Mesendoderm (in vitro differentiated cells): ENCODE measurements at regions not wholly inside any gene's neighbourhood (a gene's known extent, or its start where the extent isn't known, plus 50 kb on each side); places are given as distances from the start of the nearest gene placed in this dataset.
A peak's percentile ranks its signal among the peaks of the same experiment; 100 is the strongest.
"Not testable (repeated sequence)": the region's sequence is repeated elsewhere in the genome, so short reads cannot be mapped to it uniquely, and the experiment has no call there.

Experiments
- DNase-seq: peaks from one replicate; pipeline ENCODE4 v3.0.0; 2013
- H2AK5ac ChIP-seq: 2 replicates; pipeline ENCODE4 v1.6.1; 2013; ENCODE audit warnings: low read length, inconsistent platforms
- H2BK120ac ChIP-seq: 2 replicates; pipeline ENCODE4 v1.6.1; 2013; ENCODE audit warnings: low read depth, mild to moderate bottlenecking, low read length, moderate library complexity, mixed read lengths
- H2BK15ac ChIP-seq: replicated peaks from 2 replicates; pipeline ENCODE4 v1.6.1; 2013; ENCODE audit warnings: low read depth, mild to moderate bottlenecking, moderate library complexity
- H2BK5ac ChIP-seq: 2 replicates; pipeline ENCODE4 v1.6.1; 2013; ENCODE audit warnings: low read length, inconsistent platforms
- H3K18ac ChIP-seq: 2 replicates; pipeline ENCODE4 v1.6.1; 2013; ENCODE audit warnings: mild to moderate bottlenecking, low read length, mixed read lengths
- H3K23ac ChIP-seq: one replicate; pipeline ENCODE4 v1.6.1; 2013; ENCODE audit warnings: low read length
- H3K27ac ChIP-seq: 2 replicates; pipeline ENCODE4 v1.5.1; 2013; ENCODE audit warnings: low read depth, mild to moderate bottlenecking, inconsistent platforms, low read length, moderate library complexity
- H3K27me3 ChIP-seq: 2 replicates; pipeline ENCODE4 v1.6.1; 2013; ENCODE audit warnings: low read length, control low read depth, mild to moderate bottlenecking, inconsistent platforms; ENCODE audit not compliant: insufficient read depth, poor library complexity
- H3K36me3 ChIP-seq: 2 replicates; pipeline ENCODE4 v1.6.1; 2013; ENCODE audit warnings: low read length, inconsistent platforms; ENCODE audit not compliant: control insufficient read depth, insufficient read depth
- H3K4ac ChIP-seq: one replicate; pipeline ENCODE4 v1.6.1; 2013; ENCODE audit warnings: low read depth, mild to moderate bottlenecking, low read length, moderate library complexity
- H3K4me1 ChIP-seq: 2 replicates; pipeline ENCODE4 v1.6.1; 2013; ENCODE audit warnings: low read depth, low read length, inconsistent platforms; ENCODE audit not compliant: control insufficient read depth
- H3K4me2 ChIP-seq: 2 replicates; pipeline ENCODE4 v1.6.1; 2013; ENCODE audit warnings: low read length
- H3K4me3 ChIP-seq: 2 replicates; pipeline ENCODE4 v1.5.1; 2013; ENCODE audit warnings: mild to moderate bottlenecking, low read length
- H3K56ac ChIP-seq: one replicate; pipeline ENCODE4 v1.6.1; 2013; ENCODE audit warnings: low read length
- H3K79me1 ChIP-seq: 2 replicates; pipeline ENCODE4 v1.6.1; 2013; ENCODE audit warnings: low read length, inconsistent platforms
- H3K79me2 ChIP-seq: 2 replicates; pipeline ENCODE4 v1.6.1; 2013; ENCODE audit warnings: mild to moderate bottlenecking, low read length; ENCODE audit not compliant: control insufficient read depth, insufficient read depth
- H3K9ac ChIP-seq: 2 replicates; pipeline ENCODE4 v1.6.1; 2013; ENCODE audit warnings: low read length, inconsistent platforms
- H4K5ac ChIP-seq: one replicate; pipeline ENCODE4 v1.6.1; 2013; ENCODE audit warnings: low read length
- H4K8ac ChIP-seq: one replicate; pipeline ENCODE4 v1.6.1; 2013; ENCODE audit warnings: low read depth, mild to moderate bottlenecking, control low read depth, low read length, moderate library complexity
- WGBS: extraction: QIAGEN DNeasy Blood & Tissue Kit; methylation state at CpG from one replicate; pipeline ENCODE4 v1.1.7; 2013; ENCODE audit warnings: low lambda C conversion rate, missing lambda C conversion rate; ENCODE audit not compliant: insufficient coverage; ENCODE audit errors: extremely low coverage; 5-methylcytosine and 5-hydroxymethylcytosine counted together

GRCh38 chr13:58329746-58330145 lies 698.2 kb downstream of the PCDH17 start:
- no peaks in the 10 kb centered on the region for H3K36me3 ChIP-seq
- H3K4ac ChIP-seq = no peak overlapping the region
- no peaks in the 10 kb centered on the region for H3K27me3 ChIP-seq
- WGBS = no CpG with 5 or more reads among the region's 5 CpGs
- no peaks in the 10 kb centered on the region for H3K79me2 ChIP-seq
- no peak overlapping the region for H2BK120ac ChIP-seq
- DNase-seq = no peak
- H3K18ac ChIP-seq = no peak overlapping the region
- no peak overlapping the region for H2AK5ac ChIP-seq
- no peaks in the 10 kb centered on the region for H3K79me1 ChIP-seq
- no peak overlapping the region for H4K5ac ChIP-seq
- H3K27ac ChIP-seq = no peak overlapping the region
- H3K56ac ChIP-seq = no peak overlapping the region
- H2BK15ac ChIP-seq = no peak overlapping the region
- no peaks in the 10 kb centered on the region for H3K4me1 ChIP-seq
- no peak overlapping the region for H4K8ac ChIP-seq
- H3K23ac ChIP-seq = no peak overlapping the region
- H3K9ac ChIP-seq = no peak overlapping the region
- H2BK5ac ChIP-seq = no peak overlapping the region
- no peak overlapping the region for H3K4me3 ChIP-seq
- H3K4me2 ChIP-seq = no peak overlapping the region

GRCh38 chr13:58340895-58341294 lies 709.4 kb downstream of the PCDH17 start:
- H3K36me3 ChIP-seq = no peaks in the 10 kb centered on the region
- no peak overlapping the region for H4K8ac ChIP-seq
- H2BK5ac ChIP-seq = no peak overlapping the region
- H3K23ac ChIP-seq = no peak overlapping the region
- no peaks in the 10 kb centered on the region for H3K79me1 ChIP-seq
- H3K56ac ChIP-seq = no peak overlapping the region
- H3K4me1 ChIP-seq = no peaks in the 10 kb centered on the region
- H3K4me3 ChIP-seq = no peak overlapping the region
- no peak for DNase-seq
- no peak overlapping the region for H3K4me2 ChIP-seq
- no peak overlapping the region for H2BK15ac ChIP-seq
- no peak overlapping the region for H4K5ac ChIP-seq
- H2BK120ac ChIP-seq = no peak overlapping the region
- H3K27me3 ChIP-seq = no peaks in the 10 kb centered on the region
- no peak overlapping the region for H3K27ac ChIP-seq
- no peak overlapping the region for H3K9ac ChIP-seq
- H2AK5ac ChIP-seq = no peak overlapping the region
- no peaks in the 10 kb centered on the region for H3K79me2 ChIP-seq
- H3K4ac ChIP-seq = no peak overlapping the region
- no peak overlapping the region for H3K18ac ChIP-seq

GRCh38 chr13:58341318-58341717 lies 709.8 kb downstream of the PCDH17 start:
- H2BK5ac ChIP-seq = no peak overlapping the region
- H3K79me1 ChIP-seq = no peaks in the 10 kb centered on the region
- H3K4ac ChIP-seq = no peak overlapping the region
- no peak overlapping the region for H3K27ac ChIP-seq
- no peak overlapping the region for H2BK15ac ChIP-seq
- no peak overlapping the region for H3K18ac ChIP-seq
- DNase-seq = no peak
- H3K9ac ChIP-seq = no peak overlapping the region
- H4K8ac ChIP-seq = no peak overlapping the region
- H2BK120ac ChIP-seq = no peak overlapping the region
- no peak overlapping the region for H3K4me3 ChIP-seq
- H3K23ac ChIP-seq = no peak overlapping the region
- H3K4me1 ChIP-seq = no peaks in the 10 kb centered on the region
- no CpG with 5 or more reads among the region's 1 CpG for WGBS
- no peaks in the 10 kb centered on the region for H3K27me3 ChIP-seq
- H3K36me3 ChIP-seq = no peaks in the 10 kb centered on the region
- H2AK5ac ChIP-seq = no peak overlapping the region
- no peak overlapping the region for H3K4me2 ChIP-seq
- no peak overlapping the region for H4K5ac ChIP-seq
- no peak overlapping the region for H3K56ac ChIP-seq
- no peaks in the 10 kb centered on the region for H3K79me2 ChIP-seq

GRCh38 chr13:58343076-58343475 lies 711.5 kb downstream of the PCDH17 start:
- H3K18ac ChIP-seq = no peak overlapping the region
- H3K4me1 ChIP-seq = no peaks in the 10 kb centered on the region
- H3K56ac ChIP-seq = no peak overlapping the region
- no peak overlapping the region for H3K9ac ChIP-seq
- no peak overlapping the region for H3K27ac ChIP-seq
- no peak overlapping the region for H3K4ac ChIP-seq
- H2BK120ac ChIP-seq = no peak overlapping the region
- H3K79me1 ChIP-seq = no peaks in the 10 kb centered on the region
- WGBS = no CpG with 5 or more reads among the region's 3 CpGs
- H3K36me3 ChIP-seq = no peaks in the 10 kb centered on the region
- H3K4me2 ChIP-seq = no peak overlapping the region
- no peak overlapping the region for H2BK5ac ChIP-seq
- H4K5ac ChIP-seq = no peak overlapping the region
- H2AK5ac ChIP-seq = no peak overlapping the region
- H3K79me2 ChIP-seq = no peaks in the 10 kb centered on the region
- no peak overlapping the region for H4K8ac ChIP-seq
- no peaks in the 10 kb centered on the region for H3K27me3 ChIP-seq
- H3K4me3 ChIP-seq = no peak overlapping the region
- no peak overlapping the region for H3K23ac ChIP-seq
- DNase-seq = no peak
- H2BK15ac ChIP-seq = no peak overlapping the region

GRCh38 chr13:58352100-58352499 lies 720.6 kb downstream of the PCDH17 start:
- H3K9ac ChIP-seq, H3K4me1 ChIP-seq, H2BK120ac ChIP-seq, H4K5ac ChIP-seq, H3K27me3 ChIP-seq, H3K79me1 ChIP-seq, H2BK5ac ChIP-seq, DNase-seq, H3K4me2 ChIP-seq, H3K27ac ChIP-seq, H3K36me3 ChIP-seq, H3K79me2 ChIP-seq, H3K23ac ChIP-seq, H2AK5ac ChIP-seq, H4K8ac ChIP-seq, H3K4ac ChIP-seq, H2BK15ac ChIP-seq, H3K18ac ChIP-seq, H3K56ac ChIP-seq, H3K4me3 ChIP-seq: not testable (repeated sequence)
- no CpG with 5 or more reads among the region's 9 CpGs for WGBS

GRCh38 chr13:58369936-58370335 lies 738.4 kb downstream of the PCDH17 start:
- Histone ChIP-seq H4K8ac (no peak overlapping the region), H3K4ac (no peak overlapping the region), H3K79me1 (no peaks in the 10 kb centered on the region), H3K36me3 (no peaks in the 10 kb centered on the region), H3K27ac (no peak overlapping the region), H3K18ac (no peak overlapping the region), H2BK5ac (no peak overlapping the region), H3K4me1 (no peaks in the 10 kb centered on the region), H3K79me2 (no peaks in the 10 kb centered on the region), H4K5ac (no peak overlapping the region), H2BK15ac (no peak overlapping the region), H3K4me3 (no peak overlapping the region), H3K9ac (no peak overlapping the region), H3K4me2 (no peak overlapping the region), H3K27me3 (no peaks in the 10 kb centered on the region), H2AK5ac (no peak overlapping the region), H2BK120ac (no peak overlapping the region), H3K56ac (no peak overlapping the region), H3K23ac (no peak overlapping the region)
- WGBS = no CpG with 5 or more reads among the region's 5 CpGs
- peak; percentile 7 for DNase-seq
